ENCODE measurements at regions not wholly inside any gene's neighbourhood (a gene's known extent, or its start where the extent isn't known, plus 50 kb on each side); places are given as distances from the start of the nearest gene placed in this dataset.
A peak's percentile ranks its signal among the peaks of the same experiment; 100 is the strongest.
"Not testable (repeated sequence)": the region's sequence is repeated elsewhere in the genome, so short reads cannot be mapped to it uniquely, and the experiment has no call there.

- DNase-seq = peak; percentile 2 to 52
Measured at GRCh38 chr7:25069900-25070443, 55.1 kb downstream of the CYCS start.

GRCh38 chr7:25068502-25069213 lies 56.4 kb downstream of the CYCS start:
- DNase-seq = no peak

- no peak for DNase-seq
Measured at GRCh38 chr7:25067726-25068501, 57.1 kb downstream of the CYCS start.

GRCh38 chr7:25066253-25066652 lies 58.8 kb downstream of the CYCS start:
- no peak for DNase-seq

- no peak for DNase-seq
Measured at GRCh38 chr7:25062380-25062779, 62.7 kb downstream of the CYCS start.

GRCh38 chr7:25060487-25061055 lies 64.5 kb downstream of the CYCS start:
- no peak for DNase-seq

DNA sequence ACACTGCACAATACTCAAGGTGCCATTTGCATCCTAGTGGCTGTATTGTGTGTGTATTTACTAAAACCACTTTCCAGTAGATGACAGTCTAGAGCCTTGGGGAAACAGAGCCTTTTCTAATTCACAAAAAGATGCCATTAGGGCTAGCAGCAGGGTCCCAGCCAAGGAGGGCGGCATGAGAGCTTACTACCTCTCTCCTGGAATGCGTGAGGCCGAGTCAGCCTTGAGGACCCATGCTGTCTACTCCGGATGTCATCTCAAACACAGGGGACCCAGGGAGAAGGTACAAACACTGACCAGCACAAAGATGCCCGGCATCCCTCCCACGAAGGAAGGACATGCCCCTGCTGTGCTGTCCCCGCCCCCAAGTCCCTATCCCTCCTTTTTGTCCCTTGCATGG lies 65.5 kb downstream of the CYCS start:
- DNase-seq = no peak

- no peak for DNase-seq
Measured at GRCh38 chr7:25056368-25056767, 68.7 kb downstream of the CYCS start.

DNA sequence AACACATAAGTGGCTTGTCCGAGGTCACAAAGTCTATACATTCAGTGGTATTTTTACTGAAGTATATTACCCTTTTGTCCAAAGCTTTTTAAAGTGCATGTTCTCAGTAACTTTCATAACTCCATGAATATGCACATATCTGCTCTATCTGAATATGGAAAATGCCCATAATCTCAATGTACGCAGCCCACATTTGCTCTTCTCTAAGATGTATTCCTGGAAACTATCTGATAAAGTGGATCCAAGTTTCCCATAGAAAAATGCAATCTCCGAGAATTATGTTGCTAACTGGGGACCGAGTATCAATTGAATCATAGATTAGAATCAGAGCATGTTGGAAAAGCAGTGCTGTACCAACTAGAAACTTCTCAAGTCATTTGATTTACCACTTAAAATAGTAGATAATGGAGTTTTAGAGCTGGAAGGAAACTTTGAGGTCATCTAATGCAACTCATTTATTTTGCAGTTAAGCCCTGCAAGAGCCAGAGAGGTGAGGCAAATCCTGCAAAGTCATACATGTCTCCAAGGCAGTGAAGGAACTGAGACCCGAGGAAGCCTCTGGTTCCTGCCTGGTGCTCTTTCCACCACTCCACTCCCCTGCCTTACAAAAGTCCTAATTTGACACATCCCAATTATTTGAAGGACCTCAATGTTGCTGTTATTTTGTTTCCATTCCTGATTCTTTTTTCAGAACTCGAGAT lies 69.4 kb downstream of the CYCS start:
- no peak for DNase-seq

DNA sequence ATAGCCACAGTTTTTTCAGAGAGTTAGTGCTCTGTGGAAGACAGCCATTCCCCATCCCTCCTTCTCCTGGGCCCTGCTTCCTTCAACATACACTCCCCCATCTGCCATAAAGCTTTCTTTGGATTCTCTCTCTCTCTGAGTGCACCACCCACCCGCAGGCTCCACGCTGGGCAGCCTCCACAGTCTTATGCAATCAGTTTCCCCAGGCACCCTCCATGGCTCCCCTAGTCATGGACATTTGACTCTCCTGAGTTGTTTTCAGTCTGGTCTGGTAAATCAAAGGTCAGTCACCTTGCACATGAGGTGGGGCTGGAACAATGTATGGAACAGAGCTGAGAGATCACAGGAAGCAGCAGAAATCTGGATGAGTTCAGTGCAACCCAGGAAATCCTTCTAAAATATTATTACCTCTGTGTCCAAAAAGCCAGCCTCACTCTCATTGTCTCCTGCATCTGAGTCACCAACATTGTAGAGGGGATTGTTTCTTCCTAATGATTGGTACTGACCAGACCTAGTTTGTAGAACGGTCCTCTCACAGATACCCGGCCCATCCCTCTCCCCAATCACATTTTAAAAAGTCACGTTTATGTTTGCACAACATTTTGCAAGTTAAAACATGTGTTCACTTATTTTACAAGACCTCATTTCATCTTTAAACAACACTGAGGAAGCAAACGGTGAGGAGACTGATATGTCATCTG lies 70.1 kb downstream of the CYCS start:
- DNase-seq = no peak

GRCh38 chr7:25050223-25050622 lies 70.2 kb upstream of the OSBPL3 start:
- no peak for DNase-seq

GRCh38 chr7:25048444-25048834 lies 68.5 kb upstream of the OSBPL3 start:
- no peak for DNase-seq

DNA sequence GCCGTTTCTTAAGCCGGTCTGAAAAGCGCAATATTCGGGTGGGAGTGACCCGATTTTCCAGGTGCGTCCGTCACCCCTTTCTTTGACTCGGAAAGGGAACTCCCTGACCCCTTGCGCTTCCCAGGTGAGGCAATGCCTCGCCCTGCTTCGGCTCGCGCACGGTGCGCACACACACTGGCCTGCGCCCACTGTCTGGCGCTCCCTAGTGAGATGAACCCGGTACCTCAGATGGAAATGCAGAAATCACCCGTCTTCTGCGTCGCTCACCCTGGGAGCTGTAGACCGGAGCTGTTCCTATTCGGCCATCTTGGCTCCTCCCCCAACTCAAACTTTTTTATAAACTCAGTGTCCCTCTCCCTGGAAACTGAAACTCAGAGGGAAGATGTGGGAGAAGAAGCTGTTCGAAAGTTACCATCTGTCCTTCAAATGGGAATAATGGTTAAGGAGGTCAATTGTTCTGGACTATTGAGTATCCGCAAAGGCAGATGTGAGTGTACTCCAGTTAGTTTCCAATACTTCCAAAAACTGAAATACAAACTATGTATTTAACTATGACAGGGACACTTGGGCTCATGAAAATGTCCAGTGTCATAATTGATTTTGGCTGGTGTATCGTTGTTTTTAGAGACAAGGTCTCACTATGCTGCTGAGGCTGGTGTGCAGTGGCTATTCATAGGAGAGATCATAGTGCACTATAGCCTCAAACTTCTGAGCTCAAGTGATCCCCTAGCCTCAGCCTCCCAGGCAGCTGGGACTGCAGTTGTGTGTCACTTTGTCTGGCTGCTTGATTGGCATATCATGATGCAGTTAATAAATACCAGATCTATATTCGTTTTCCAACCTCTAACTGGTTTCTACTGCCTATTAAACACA lies 67.8 kb upstream of the OSBPL3 start:
- DNase-seq = not testable (repeated sequence)

DNA sequence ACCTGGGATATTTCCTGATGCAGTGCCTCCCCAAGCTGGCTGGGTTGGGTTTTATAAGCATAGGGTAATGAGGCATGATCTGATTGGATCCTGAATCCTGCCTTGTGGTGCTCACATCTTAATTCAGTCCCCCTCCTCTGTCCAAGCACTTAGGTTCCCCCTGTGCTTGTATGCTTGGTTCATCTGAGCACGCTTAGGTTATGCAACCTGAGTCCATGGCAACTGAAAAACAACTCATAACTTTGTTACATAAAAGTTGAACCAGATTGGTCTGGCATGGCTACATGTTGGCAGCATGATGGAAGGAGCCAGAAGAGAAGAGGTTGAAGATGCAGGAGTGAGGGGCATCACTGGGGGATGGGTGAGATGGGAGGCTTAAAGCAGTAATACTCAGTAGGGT lies 57.3 kb upstream of the OSBPL3 start:
- DNase-seq = no peak

GRCh38 chr7:25035274-25035673 lies 55.3 kb upstream of the OSBPL3 start:
- DNase-seq = no peak

DNA sequence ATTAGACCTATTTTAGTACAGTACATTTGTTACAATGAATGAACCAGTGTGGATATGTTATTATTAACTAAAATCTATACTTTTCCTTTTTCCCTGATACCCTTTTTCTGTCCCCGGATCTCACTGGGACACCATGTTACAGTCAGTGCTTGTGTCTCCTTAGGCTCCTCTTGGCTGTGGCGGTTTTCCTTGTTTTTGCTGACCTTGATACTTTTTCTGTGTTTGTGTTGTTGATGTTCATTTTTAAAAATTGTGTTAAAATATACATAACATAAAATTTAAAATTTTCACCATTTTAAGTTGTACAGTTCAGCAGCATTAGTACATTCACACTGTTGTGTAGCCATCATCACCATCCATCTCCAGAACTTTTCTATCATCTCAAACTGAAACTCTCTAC lies 54.2 kb upstream of the OSBPL3 start:
- no peak for DNase-seq

GRCh38 chr7:25032774-25033743 lies 53.1 kb upstream of the OSBPL3 start:
- no peak for DNase-seq

- DNase-seq = no peak
Measured at GRCh38 chr7:25031432-25031831, 51.5 kb upstream of the OSBPL3 start.

DNA sequence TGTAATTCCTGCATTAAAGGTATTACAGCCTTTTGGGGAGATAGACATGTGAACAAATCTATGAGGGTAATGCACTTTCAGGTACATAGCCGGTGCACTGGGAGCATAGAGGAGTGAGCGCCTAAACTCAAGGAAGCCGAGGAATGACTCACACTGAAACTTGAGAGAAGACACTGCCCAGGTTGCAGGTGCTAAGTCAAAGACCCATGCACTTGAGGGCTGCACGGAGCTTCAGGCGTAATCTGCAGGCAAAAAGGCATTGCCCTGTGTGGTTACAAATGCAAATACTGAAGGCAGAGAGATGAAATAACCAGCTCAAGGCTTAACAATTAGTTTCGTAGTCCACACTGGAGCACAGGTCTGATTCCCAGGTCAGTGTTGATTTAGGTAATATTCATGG lies 51.0 kb upstream of the OSBPL3 start:
- no peak for DNase-seq

Measured in NCI-H1930 (cell line).